KMS-11 (cell line): ENCODE measurements at regions not wholly inside any gene's neighbourhood (a gene's known extent, or its start where the extent isn't known, plus 50 kb on each side); places are given as distances from the start of the nearest gene placed in this dataset.

Source experiments
- H2AFZ ChIP-seq: fragments of 200-600 bp; sonication (generic); 2 replicates; pipeline ENCODE4 v1.6.1; 2016; ENCODE audit warnings: antibody characterized with exemption, mixed run types, low read depth
- H3K27ac ChIP-seq: fragments of 200-600 bp; sonication (generic); 2 replicates; pipeline ENCODE4 v1.6.1; 2016; ENCODE audit warnings: mild to moderate bottlenecking, mixed run types
- H3K27me3 ChIP-seq: fragments of 200-600 bp; sonication (generic); 2 replicates; pipeline ENCODE4 v1.6.1; 2017; ENCODE audit warnings: mild to moderate bottlenecking, low read depth, mixed run types, moderate library complexity; ENCODE audit not compliant: insufficient read depth
- H3K36me3 ChIP-seq: fragments of 200-600 bp; sonication (generic); 2 replicates; pipeline ENCODE4 v1.6.1; 2017; ENCODE audit warnings: mild to moderate bottlenecking, mixed run types; ENCODE audit not compliant: insufficient read depth
- H3K4me1 ChIP-seq: fragments of 200-600 bp; sonication (generic); 2 replicates; pipeline ENCODE4 v1.6.1; 2016; ENCODE audit warnings: mild to moderate bottlenecking, low read depth, mixed run types; ENCODE audit not compliant: poor library complexity, severe bottlenecking
- H3K4me2 ChIP-seq: fragments of 200-600 bp; sonication (generic); 2 replicates; pipeline ENCODE4 v1.7.0; 2016; ENCODE audit warnings: mild to moderate bottlenecking, mixed run types
- H3K4me3 ChIP-seq: fragments of 200-600 bp; sonication (generic); IDR thresholded peaks from 2 replicates; pipeline ENCODE4 v1.6.1; 2017; ENCODE audit warnings: low read depth, low read length, mixed read lengths; ENCODE audit not compliant: insufficient read depth
- H3K79me2 ChIP-seq: fragments of 200-600 bp; sonication (generic); 2 replicates; pipeline ENCODE4 v1.6.1; 2016; ENCODE audit warnings: low read depth, mixed run types; ENCODE audit not compliant: insufficient read depth
- H3K9ac ChIP-seq: fragments of 200-600 bp; sonication (generic); 2 replicates; pipeline ENCODE4 v1.6.1; 2016; ENCODE audit warnings: mild to moderate bottlenecking, mixed run types
- H4K20me1 ChIP-seq: fragments of 200-600 bp; sonication (generic); 2 replicates; pipeline ENCODE4 v1.6.1; 2016; ENCODE audit warnings: mild to moderate bottlenecking, mixed run types; ENCODE audit not compliant: insufficient read depth
- CTCF ChIP-seq: fragments of 200-600 bp; sonication (generic); conservative IDR thresholded peaks from 2 replicates; pipeline ENCODE4 v1.6.1; 2017; ENCODE audit warnings: low read depth, mild to moderate bottlenecking, antibody characterized with exemption, low read length, moderate library complexity, mixed read lengths

GRCh38 chr1:81594206-81594605, 206.5 kb upstream of the ADGRL2 start:
- H4K20me1 ChIP-seq: no peaks in the 10 kb centered on the region
- H3K27ac ChIP-seq: no peak overlapping the region
- H3K79me2 ChIP-seq: no peaks in the 10 kb centered on the region
- no peak overlapping the region for H3K4me2 ChIP-seq
- H3K4me1 ChIP-seq: no peaks in the 10 kb centered on the region
- H3K27me3 ChIP-seq: no peaks in the 10 kb centered on the region
- TF ChIP-seq CTCF: no peak
- H3K9ac ChIP-seq: no peak overlapping the region
- H3K36me3 ChIP-seq: no peaks in the 10 kb centered on the region
- H2AFZ ChIP-seq: no peak overlapping the region
- H3K4me3 ChIP-seq: no peak overlapping the region

GRCh38 chr1:81592233-81592632, 208.5 kb upstream of the ADGRL2 start:
- Histone ChIP-seq H2AFZ (no peak overlapping the region), H4K20me1 (no peaks in the 10 kb centered on the region), H3K9ac (no peak overlapping the region), H3K4me1 (no peaks in the 10 kb centered on the region), H3K79me2 (no peaks in the 10 kb centered on the region), H3K27ac (no peak overlapping the region), H3K4me3 (no peak overlapping the region), H3K27me3 (no peaks in the 10 kb centered on the region), H3K4me2 (no peak overlapping the region), H3K36me3 (no peaks in the 10 kb centered on the region)
- TF ChIP-seq CTCF: no peak

- Histone ChIP-seq H3K9ac (no peak overlapping the region), H3K27ac (no peak overlapping the region), H4K20me1 (no peaks in the 10 kb centered on the region), H3K4me3 (no peak overlapping the region), H2AFZ (no peak overlapping the region), H3K36me3 (no peaks in the 10 kb centered on the region), H3K27me3 (no peaks in the 10 kb centered on the region), H3K4me1 (no peaks in the 10 kb centered on the region), H3K4me2 (no peak overlapping the region), H3K79me2 (no peaks in the 10 kb centered on the region)
- no peak for TF ChIP-seq CTCF
These were observed 210.6 kb upstream of the ADGRL2 start for GRCh38 chr1:81590171-81590570.

GRCh38 chr1:81588149-81588548, 212.6 kb upstream of the ADGRL2 start:
- no peaks in the 10 kb centered on the region for H3K27me3 ChIP-seq
- no peaks in the 10 kb centered on the region for H3K79me2 ChIP-seq
- no peak overlapping the region for H2AFZ ChIP-seq
- H3K4me1 ChIP-seq: no peaks in the 10 kb centered on the region
- H3K36me3 ChIP-seq: no peaks in the 10 kb centered on the region
- H3K4me3 ChIP-seq: no peak overlapping the region
- no peak overlapping the region for H3K27ac ChIP-seq
- no peak overlapping the region for H3K9ac ChIP-seq
- no peak overlapping the region for H3K4me2 ChIP-seq
- no peak for TF ChIP-seq CTCF
- H4K20me1 ChIP-seq: no peaks in the 10 kb centered on the region

- H3K27me3 ChIP-seq: no peaks in the 10 kb centered on the region
- no peak overlapping the region for H2AFZ ChIP-seq
- H3K36me3 ChIP-seq: no peaks in the 10 kb centered on the region
- H3K4me3 ChIP-seq: no peak overlapping the region
- H3K9ac ChIP-seq: no peak overlapping the region
- no peaks in the 10 kb centered on the region for H4K20me1 ChIP-seq
- TF ChIP-seq CTCF: no peak
- no peaks in the 10 kb centered on the region for H3K79me2 ChIP-seq
- no peak overlapping the region for H3K27ac ChIP-seq
- no peak overlapping the region for H3K4me2 ChIP-seq
- H3K4me1 ChIP-seq: no peaks in the 10 kb centered on the region
These were observed 213.3 kb upstream of the ADGRL2 start for GRCh38 chr1:81587426-81587825.
